Stimulated activated CD4-positive, alpha-beta T cell treated with anti-CD3 and anti-CD28 coated beads, TNF-alpha, amount 100 ng/mL, for 1 hour (primary cell): ENCODE measurements at regions not wholly inside any gene's neighbourhood (a gene's known extent, or its start where the extent isn't known, plus 50 kb on each side); places are given as distances from the start of the nearest gene placed in this dataset.

Source experiments
- DNase-seq, 3 donors: peaks; one replicate each; pipeline ENCODE4 v3.0.0-alpha.2; 2020; ENCODE audit warnings: low read depth in 3 of 3, low spot score in 1 of 3

- DNase-seq = no peak
Observed at GRCh38 chr14:101474563-101475455, 86.5 kb upstream of the DIO3 start.

- DNase-seq = no peak
Observed at GRCh38 chr14:101475456-101476257, 85.6 kb upstream of the DIO3 start.

GRCh38 chr14:101476258-101476915 is 84.9 kb upstream of the DIO3 start:
- DNase-seq = no peak

GRCh38 chr14:101476916-101477553 is 84.3 kb upstream of the DIO3 start:
- DNase-seq = no peak

GRCh38 chr14:101477648-101478047 is 83.6 kb upstream of the DIO3 start:
- no peak for DNase-seq

DNA sequence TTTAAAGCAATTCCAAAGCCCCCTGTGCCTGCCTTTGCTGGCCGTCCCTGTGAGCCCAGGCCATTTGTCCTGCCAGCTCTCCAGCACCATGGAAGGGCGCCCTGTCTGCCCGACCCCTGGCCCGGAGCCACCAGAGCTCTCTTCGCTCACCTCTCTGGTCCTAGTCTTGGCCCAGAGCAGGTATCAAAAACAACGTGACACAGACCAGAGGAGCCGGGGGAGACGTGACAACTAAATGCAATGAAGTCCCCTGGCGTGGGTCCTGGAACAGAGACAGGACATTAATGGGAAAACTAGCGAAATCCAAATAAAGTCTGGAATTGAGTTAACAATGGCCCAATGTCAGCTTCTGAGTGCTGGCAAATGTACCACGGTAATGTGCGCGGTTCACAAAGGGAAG is 83.2 kb upstream of the DIO3 start:
- no peak for DNase-seq

- no peak for DNase-seq
Observed at GRCh38 chr14:101478796-101479410, 82.4 kb upstream of the DIO3 start.

DNA sequence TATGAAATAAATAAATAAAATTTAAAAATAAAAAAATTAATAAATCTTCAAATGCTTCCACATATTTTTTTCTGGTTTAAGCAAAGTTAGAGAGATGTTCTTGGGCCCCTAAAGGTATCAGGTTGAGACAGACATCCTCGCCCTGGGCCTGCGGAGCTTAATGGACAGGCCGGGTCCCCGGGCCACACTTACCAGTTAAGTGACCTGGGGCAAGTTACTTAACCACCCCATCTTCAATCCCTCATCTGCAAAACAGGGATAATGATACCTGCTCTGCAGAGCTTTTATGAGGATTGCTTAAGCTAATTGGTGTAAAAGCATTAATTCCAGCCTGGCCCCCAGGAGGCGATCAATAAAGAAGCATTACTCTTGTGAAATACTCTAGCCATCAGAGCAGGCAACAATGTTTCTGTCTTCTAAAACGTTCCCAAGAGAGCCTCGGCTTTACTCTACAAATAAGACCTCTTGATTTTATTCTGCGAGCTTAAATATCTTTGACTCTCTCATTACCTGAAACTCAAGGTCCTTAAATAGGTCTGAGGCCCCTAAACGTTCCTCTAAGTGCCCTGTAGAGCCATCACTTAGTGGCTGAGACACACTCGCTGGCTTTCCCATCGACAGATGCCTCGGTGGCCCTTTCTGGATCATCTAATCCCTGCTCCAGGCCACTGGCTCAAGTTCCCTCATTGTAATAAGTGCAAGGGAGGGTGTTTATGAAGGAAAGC is 81.1 kb upstream of the DIO3 start:
- DNase-seq = no peak

DNA sequence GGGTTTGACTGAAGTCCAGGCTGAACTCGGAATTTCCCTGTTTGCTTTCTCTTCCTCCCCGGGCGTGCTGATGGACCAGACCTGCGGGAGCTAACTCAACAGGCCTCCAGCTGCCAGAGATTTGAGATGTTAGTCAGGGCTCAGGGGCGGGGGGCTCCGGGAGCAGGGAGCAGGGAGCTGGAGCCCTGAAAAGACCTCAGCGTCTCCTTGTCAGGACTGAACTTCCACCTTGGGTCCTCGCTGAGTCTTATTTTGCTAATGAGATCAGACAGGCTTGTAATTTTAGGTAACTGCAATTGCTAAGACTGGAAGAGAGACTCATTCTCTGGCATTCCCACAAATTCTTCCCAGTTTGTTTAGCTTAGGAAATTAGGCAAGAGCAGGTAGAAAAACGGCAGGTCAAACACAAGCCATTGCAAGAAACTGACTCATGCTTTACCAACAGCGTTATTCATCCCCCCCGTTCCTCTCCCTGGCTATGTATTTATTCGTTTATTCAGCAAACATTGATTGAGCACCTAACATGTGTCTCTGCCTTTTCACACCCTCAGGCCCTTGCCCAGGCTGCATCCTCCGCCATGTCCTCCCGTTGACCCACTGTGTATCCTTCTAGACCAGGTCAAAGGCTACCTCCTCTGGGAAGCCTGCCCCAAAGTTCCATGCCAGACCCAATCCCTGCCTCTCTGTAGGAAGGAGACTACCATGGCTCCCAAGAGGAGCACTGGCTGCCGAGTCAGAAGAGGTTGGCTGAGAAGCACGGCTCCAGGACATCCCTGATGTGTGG is 80.4 kb upstream of the DIO3 start:
- no peak for DNase-seq

- no peak for DNase-seq
Observed at GRCh38 chr14:101481557-101481956, 79.7 kb upstream of the DIO3 start.

DNA sequence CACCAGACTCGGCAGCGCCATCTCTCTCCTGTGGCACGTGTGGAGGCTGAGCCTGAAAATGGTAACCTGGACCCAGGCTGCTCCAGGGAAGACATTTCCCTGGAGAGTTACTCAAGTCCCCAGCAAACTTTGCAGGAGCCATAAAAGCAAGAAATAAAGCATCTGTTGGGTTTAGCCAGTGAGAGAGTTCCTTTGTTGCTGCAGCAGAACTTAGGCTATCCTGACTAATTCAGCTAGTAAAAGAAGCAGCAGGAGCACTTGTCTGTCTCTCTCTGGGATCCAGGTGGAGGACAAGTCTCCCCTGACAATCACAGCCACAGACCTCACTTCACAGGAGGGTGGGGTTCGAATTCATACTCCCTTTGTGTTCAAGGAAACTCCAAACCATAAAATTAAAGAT is 79.2 kb upstream of the DIO3 start:
- no peak for DNase-seq

- DNase-seq = no peak
Observed at GRCh38 chr14:101483829-101484228, 77.5 kb upstream of the DIO3 start.

- no peak for DNase-seq
Observed at GRCh38 chr14:101489092-101489760, 72.1 kb upstream of the DIO3 start.

GRCh38 chr14:101490771-101491170 is 70.5 kb upstream of the DIO3 start:
- no peak for DNase-seq

DNA sequence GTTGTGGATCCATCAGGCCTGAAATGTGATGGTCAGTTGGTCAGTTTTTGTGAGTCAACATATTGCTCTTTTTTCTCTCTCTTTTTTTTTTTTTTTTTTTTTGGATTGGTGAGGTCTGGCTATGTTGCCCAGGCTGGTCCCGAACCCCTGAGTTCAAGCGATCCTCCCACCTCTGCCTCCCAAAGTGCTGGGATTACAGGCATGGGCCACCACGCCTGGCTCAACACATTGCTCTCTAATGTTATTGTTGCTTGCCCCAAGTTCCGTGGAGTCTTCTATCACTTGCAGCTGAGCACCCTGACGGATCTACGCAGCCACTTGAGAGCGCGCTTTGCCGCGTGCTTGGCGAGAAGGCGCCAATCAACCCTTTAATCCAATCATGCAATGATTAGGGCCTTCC is 69.5 kb upstream of the DIO3 start:
- DNase-seq = no peak

DNA sequence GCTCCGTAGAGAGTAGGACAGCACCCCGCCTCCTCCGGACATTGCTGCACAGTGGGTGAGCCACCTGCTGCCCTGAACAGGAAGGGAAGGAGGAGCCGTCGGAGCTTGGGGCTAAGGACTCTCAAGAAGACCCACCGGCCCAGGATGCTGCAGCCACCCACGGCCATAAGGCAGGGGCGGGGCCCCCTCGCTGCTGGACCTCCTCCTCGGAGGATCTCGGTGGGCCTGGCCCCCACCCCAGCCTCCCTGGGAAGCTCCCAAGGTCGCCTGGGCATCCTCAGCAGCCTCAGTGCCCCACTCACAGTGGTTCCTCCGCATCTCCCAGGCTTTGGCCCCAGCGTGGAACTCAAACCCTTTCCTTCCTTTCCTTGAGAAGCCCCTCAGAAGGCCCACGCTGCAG is 68.6 kb upstream of the DIO3 start:
- no peak for DNase-seq

DNA sequence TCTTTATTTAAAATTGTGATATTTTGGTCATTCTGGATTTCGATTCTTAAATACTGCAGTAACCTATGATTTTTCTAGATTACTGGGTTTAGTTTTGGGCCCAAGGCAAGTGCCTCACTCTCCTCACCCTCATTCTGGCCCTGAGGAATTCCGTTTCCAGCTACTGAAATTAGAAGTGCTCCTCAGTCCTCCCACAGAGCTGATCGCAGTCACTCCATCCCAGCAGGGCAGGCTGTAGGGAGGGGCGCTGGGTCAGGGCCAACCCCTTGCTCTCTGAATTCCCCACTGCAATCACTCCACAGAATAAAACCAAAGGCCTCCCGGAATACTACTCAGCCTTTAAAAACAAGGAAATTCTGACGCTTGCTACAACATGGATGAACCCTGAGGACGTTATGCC is 66.5 kb upstream of the DIO3 start:
- no peak for DNase-seq

GRCh38 chr14:101495284-101495683 is 66.0 kb upstream of the DIO3 start:
- no peak for DNase-seq
